GM21360 (cell line): ENCODE measurements at regions not wholly inside any gene's neighbourhood (a gene's known extent, or its start where the extent isn't known, plus 50 kb on each side); places are given as distances from the start of the nearest gene placed in this dataset.

Source experiments
- ATAC-seq: cut with Tn5 transposase; IDR thresholded peaks from one replicate; pipeline ENCODE4 v1.9.1; 2021; ENCODE audit warnings: mild to moderate bottlenecking, moderate library complexity; ENCODE audit not compliant: unreplicated experiment

DNA sequence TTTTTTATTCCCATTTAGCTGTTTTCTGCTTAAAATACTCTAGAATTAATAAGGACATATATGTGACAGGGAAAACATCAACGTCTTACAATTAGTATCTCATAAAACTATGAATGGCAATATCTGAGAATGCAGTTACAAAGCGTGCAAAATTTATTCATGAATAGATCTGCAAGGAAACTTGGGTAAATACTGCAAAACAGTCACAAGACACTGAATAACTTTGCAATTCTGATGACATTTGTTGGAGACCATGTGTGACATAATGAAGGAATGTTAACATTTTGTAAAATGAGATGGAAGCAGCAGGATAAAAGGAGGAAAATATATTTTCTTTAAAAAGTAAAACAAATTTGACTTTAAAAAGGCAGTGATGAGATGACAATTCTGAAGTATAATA is 480.9 kb upstream of the SEMA6A start:
- no peak for ATAC-seq

DNA sequence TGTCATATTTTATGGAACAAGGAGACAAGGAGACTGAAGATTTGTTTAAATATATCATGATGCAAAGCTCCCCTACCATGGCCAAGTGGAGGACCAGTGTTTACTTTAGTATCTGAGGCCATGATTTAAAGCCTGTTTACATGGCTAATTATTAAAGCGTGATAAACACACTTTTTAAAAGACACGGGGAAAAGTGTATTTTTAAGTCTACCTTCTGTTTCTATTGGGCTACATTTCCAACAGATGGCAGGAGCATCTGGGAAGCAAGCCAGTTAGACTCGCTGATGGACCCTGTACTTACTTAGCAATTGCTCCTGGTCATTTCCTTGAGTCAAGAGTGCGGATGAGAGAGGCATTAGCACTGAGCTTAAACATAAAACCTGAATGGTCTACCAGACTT is 480.3 kb upstream of the SEMA6A start:
- ATAC-seq = no peak

DNA sequence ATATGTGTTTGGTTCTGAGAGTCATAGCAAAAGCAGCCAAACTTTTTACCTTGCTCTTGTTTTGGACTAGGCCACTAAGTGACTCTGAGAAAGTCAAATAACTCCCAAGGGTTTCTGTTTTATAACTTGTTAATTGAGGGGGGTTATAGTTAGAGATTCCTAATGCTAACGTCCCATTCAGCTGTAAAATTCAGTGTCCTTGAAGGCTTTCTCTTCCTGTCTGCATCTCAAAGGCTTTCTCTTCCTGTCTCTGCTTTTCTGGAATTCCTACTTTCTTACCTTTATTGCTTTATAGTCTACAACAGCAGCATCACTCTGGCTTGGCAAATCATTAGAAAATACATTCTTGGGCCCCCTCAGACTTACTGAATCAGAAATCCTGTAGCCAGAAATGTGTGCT is 479.5 kb upstream of the SEMA6A start:
- ATAC-seq = no peak

DNA sequence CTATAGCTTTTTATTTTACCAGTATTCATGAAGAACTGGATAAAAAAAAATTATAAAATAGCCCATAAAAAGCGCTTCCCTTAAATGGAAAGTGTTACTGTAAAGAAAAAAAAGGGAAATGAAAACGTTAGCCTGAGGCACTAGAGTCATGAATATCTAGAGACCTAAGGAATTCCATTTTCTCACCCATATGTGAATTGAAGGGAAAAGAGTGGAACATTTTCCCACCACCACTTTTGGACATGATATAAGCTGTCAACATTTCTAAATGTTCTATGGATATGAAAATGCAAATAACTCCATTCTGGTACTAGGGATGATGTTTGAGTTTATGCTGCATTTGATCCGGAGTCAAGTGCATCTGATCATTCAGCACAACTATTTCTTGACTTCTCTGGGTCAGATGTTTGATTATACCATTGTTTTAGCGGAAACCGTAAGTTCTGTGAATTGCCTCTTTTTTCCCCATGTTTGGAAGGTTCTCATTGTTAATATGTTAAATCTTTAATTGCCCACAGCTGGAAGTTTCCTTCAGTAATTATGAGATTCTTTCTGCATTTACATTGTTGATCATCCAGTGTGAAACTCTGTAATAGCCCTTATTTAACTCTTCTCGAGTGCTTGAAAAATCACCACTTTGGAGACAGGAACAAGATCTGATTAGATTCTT is 467.4 kb upstream of the SEMA6A start:
- ATAC-seq = no peak

DNA sequence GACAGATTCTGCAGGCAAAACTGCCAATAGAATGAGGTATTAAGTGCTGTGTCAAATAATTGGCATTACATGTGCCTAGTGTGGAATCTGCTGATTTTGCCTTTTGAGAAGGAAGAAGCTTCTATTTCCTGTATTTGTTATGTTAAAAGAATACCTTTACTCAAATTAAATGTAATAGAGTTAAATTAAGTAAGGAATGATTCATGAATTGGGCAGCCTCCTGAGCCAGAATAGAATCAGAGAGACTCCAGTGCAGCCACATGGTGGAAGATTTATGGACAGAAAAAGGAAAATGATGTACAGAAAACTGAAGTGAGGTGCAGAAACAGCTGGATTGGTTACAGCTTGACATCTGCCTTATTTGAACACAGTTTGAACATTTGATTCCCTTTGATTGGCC is 464.4 kb upstream of the SEMA6A start:
- ATAC-seq = no peak

DNA sequence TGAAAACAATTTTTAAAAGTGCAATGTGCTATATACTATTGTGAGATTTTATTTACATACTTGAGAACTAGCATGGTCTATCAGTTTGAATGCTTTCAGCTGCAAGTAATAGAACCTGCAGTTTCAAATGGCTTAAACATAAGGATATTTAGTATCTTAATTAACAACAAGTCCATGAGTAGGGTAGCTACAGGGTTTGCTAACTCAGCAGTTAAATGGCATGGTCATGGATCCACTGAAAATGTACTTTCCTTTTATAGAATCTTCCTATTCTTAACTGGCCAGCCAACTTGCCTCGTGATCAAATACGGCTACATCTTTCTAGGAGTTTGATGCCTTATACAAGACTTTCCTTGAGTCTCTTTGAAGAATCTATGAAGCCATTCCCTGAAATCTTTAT is 452.8 kb upstream of the SEMA6A start:
- ATAC-seq = no peak

DNA sequence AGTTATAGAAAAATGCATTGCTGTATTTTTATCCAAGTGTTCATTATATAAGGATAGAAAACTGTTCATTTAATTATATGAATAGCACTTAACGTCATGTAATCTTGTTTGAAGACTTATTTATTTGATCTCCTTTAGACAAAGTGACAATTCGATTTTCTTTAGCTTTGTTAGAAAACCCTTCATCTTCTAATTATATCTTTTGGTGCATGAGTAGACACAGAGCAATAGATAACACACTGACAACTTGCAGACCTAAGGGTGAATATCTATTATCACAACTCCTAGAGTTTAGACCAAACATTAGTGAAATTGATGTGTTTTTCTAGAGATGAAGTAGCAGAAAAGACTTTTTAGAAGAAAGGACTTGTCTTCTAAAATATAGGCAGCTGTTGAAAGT is 446.4 kb upstream of the SEMA6A start:
- no peak for ATAC-seq

DNA sequence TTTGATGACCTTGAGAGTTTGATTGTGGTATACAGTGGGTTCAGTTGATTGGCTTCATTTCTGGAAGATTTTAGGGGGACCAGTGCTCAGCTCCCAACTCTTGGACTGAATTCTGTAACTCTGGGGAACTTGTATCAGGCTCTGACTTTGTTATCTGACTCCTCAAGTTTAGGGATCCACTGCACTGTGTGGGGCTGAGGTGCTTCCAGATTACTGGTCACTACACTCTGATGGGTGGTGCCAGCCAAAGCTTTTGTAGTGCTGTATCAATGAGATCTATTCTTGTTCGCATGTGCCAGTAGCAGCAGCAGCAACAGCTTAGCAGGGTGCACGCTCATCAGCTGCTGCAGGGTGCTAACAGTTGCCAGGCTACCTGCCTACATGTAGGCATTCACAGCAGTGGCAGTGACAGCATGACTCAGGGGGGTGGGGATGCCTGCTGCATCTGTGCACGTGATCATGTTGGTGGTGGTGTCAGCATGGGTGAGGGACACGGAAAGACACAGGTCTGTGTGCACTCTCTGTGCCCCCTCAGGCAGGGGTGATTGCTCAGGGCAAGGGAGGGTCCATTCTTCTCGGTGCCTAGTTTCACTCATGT is 438.8 kb upstream of the SEMA6A start:
- ATAC-seq = no peak

DNA sequence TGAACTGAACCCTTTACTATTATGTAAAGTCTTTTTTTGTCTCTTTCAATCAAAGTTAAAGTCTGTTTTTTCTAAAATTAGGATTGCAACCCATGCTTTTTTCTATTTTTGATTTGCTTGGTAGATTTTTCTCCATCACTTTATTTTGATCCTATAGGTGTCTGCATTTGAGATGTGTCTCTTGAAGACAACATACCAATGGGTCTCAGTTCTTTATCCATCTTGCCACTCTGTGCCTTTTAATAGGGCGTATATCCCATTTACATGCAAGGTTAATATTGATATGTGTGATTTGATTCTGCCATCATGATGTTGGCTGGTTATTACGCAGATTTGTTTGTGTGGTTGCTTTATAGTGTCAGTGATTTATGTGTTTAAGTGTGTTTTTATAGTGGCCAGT is 436.0 kb upstream of the SEMA6A start:
- no peak for ATAC-seq

DNA sequence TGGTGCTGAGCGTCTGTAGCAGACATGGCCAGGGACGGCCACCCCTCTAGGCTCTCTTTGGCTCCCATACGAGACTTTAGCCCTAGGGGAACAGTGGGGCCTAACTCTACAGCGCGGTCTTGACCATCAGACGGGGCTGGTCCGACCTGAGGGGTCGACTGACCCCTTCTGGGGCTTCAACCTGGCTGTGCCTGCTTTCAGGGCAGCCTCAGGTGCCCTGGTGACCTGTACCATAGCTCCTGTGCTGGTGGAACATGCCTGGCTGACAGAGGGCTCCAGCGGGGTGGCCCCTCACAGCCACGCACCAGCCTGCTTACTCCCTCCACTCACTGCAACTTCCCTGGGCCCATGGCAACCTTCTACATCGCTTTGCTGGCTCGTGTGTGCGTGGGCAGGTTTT is 423.4 kb upstream of the SEMA6A start:
- no peak for ATAC-seq

DNA sequence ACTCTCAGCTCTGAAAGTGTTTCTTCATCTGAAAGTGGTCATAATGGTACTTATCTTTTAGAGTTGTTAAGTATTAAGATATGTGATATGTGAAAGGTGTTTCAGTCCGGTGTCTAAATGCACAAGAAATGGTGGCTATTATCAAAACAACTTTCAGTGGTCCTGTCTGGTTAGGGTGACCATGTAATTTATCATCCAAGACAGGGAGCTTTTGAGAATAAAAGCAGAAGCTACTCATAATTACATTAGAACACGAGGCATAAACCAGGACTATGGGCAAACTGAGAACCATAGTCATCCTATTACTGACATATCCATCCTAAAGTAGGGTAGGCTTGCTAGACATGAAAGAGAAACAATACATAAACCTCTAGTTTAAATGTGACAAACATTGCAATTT is 418.1 kb upstream of the SEMA6A start:
- ATAC-seq = no peak

DNA sequence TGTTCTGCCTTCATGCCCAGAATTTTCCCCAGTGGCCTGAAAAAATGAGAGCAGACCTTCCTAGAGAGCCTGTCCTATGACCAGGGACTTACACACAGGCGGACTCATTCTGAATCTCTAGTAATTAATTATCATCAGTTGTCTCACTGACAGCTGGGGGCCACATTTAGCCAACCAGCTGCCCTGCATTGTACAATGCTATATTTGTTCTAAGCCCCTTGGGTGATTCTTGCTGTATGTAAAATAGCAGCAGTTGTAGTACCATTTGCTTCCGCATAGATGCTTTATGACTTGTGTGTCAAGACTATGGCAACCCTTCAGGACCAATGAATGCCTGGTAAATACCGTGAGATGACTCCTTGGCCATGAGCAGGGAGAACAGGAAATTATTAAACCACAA is 415.4 kb upstream of the SEMA6A start:
- ATAC-seq = no peak

DNA sequence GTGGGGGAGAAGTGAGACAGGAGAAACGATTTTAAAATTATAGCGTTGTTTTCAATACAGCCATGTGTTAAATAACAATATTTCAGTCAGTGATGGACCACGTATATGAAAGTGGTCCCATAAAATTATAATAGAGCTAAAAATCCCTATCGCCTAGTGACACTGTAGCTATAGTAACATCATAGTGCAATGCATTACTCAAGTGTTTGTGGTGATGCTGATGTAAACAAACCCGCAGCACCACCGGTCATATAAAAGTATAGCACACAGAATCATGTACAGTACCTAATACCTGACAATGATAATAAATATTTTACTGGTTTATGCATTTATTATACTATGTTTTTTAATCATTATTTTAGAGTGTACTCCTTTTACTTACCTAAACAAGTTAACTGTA is 407.4 kb upstream of the SEMA6A start:
- ATAC-seq = no peak

DNA sequence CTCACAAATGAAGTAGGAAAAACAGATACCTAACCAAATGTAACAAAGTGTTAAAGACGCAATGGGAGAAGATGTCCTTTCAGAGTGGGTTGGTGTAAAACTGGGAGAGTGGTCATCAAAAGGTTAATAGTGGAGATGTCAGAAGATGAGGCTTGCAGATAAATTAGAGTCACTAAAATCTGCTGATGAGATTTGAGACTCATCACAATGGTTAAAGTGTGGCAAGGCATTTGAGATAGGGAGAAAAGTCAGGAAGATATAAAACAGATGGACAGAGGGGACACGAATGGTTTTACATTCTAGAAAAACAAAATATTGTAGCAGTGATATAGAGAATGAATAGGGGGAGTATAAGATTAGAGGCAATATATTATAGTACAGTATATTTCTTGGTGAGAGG is 406.0 kb upstream of the SEMA6A start:
- no peak for ATAC-seq

DNA sequence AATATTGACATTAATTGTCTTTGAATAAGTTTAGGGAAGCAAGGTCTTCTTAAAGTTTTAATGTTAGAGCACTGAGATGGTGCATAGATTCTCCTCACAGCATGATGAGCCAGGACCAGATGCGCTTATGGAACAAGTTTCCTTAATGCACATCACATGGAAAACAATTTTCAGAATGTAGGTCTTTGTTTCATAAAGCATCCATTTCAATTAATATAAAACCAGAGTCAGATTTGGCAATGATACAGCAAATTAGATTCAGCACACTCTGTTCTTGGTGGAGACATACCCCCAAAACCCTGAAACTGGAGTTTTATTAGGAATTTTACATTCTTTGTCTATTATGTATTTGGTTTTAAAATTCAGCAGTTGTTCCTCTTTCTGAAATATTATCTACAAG is 402.1 kb upstream of the SEMA6A start:
- no peak for ATAC-seq

DNA sequence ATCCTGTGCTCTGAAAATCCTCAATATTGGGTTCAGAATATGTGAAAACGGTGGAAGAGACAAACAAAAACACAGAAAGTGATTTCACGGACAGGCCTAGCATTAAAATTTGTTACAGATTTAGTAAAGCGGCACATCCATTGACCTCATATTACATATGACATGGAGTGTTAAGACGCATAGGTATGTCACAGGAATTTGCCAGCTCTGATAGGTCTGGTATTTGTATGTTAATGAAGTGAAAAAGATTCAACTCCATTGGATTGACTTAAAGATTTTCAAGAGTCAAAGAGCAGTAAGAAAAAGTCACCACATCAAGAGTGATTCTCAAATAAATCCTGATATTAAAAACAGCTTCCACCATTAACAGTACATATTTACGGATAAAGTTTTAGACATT is 396.5 kb upstream of the SEMA6A start:
- no peak for ATAC-seq

DNA sequence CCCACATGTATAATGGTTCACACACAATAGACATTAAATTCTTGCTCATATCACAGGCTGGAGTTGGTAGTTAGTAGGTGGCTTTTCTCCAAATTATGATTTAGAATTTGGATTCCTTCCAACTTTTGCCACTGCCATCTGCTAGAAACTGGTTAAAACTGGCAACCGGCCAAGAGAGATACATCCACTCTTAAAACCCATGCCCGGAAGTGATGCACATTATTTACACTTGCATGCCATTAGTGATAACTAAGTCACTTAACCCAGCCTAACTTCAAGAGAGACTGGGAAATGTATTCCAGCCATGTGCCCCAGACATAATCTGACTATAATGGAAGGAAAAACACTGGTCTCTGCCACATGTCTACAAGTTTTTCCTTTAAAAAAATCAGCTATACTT is 395.7 kb upstream of the SEMA6A start:
- no peak for ATAC-seq

DNA sequence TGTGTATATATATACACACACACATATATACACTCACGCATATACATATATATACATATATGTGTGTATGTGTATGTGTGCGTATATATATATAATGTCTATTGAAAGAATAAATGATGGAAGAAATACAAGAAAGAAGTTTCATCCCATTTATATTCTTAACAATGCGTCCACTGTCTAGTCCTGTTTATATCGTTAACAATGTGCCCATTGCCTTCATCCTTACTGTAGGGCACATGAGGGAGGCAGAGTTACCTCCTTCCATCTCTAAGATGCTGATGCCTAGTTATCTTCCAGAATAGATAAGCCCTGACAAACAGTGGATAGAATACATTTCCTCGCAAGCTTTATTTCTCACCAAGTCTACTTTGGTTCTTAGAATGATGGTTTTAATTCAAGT is 389.8 kb upstream of the SEMA6A start:
- ATAC-seq = no peak

DNA sequence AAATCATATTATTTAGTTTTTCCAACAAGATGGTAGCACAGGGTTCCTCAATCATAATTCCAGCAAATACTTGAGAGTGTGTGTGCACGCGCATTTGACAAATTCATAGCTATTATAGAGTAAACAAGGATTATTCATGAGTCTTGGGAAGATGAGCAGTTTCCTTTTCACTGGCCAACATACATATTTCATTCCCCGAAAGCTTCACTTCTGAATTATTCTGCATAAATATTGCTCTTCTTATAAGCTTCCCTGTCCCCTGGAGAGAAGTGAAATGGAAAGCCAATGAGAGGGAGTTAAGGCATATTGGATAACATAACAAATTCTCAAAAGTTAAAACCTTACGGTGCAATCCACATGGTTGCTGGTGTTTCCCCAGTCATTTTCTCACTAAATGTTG is 386.4 kb upstream of the SEMA6A start:
- no peak for ATAC-seq

DNA sequence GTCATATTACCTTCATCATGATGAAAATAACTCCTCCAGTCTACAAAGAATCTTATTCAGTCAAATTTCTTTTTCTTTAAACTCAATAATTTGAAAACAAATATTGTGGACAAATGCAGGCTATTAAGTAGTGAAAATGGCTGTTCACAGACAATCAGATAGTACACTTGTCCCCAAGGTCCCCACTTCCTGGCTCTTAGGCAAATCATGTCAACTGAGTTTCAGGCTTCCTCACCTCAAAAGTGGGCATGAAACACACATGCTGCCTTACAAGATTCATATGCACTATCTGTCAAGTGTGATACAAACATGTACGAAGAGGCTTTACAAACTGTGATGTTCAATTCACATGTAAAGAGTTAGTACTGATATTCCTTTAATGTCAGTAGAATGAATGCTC is 385.2 kb upstream of the SEMA6A start:
- ATAC-seq = no peak

DNA sequence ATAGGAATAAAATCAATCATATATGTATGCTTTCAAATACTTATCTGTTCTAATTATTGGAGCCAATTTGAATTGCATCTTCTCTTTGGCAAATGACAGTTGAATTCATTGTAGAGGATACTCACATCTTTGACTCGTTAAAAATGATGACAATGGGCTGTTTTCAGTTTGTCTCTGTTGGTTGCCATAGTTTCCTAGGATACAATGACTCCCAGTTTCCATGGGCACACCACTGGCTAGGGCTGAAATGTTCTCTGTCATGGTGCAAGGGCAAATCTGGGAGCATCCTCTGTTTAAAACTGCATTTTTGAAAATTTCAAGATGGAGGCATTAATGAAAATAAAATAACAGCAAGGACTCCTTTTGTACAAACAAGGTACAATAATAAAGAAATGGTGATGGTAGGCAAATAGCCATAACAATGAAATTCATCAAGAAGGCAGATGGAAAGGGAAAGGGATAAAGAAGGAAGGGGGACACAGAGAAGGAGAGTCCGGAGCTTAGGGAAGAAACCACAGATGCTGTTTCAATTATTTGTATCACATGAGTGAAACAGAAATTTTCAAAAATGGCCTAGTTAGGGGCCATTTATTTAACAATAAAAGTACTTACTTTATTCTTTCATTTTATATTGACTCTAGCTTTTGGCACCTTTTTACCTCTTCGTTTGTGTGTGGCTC is 378.8 kb upstream of the SEMA6A start:
- no peak for ATAC-seq

DNA sequence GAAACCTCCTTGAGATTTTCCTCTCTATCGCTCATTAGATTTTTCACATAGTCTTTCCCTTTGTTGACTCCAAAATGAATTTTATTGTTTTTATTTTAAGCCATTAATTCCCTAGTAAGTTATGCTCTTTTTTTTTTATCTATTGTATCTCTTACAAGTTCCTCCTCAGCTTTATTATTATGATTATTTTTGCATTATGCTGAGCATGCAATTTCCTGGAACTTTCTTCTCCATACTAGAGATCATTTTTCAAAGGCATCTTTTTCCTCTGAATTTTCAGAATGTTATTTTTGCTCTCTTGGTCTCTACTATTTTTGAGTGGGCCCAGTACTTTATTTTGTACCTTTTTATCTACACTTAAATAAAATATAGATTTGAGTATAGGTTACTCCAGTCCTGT is 376.6 kb upstream of the SEMA6A start:
- ATAC-seq = no peak
